Activated naive CD4-positive, alpha-beta T cell treated with anti-CD3 and anti-CD28 coated beads for 36 hours (primary cell): ENCODE measurements at regions not wholly inside any gene's neighbourhood (a gene's known extent, or its start where the extent isn't known, plus 50 kb on each side); places are given as distances from the start of the nearest gene placed in this dataset.
"Not testable (repeated sequence)": the region's sequence is repeated elsewhere in the genome, so short reads cannot be mapped to it uniquely, and the experiment has no call there.

Source experiments
- CTCF ChIA-PET: fragments of 350-600 bp; sonication (Branson Sonifier 250); formaldehyde crosslinking; loops from one replicate; lab custom pipeline; 2021; ENCODE audit warnings: antibody characterized with exemption; lab: Charles Lee
- DNase-seq: peaks from one replicate; pipeline ENCODE4 v3.0.0-alpha.2; 2020
- H3K27ac Mint-ChIP-seq: one replicate; pipeline ENCODE4 v1.8.0; 2021; ENCODE audit warnings: mild to moderate bottlenecking, mixed read lengths
- H3K27me3 Mint-ChIP-seq: one replicate; pipeline ENCODE4 v1.8.0; 2021; ENCODE audit warnings: low read depth, mixed read lengths
- H3K36me3 Mint-ChIP-seq: one replicate; pipeline ENCODE4 v1.8.0; 2021; ENCODE audit warnings: low read depth, mixed read lengths
- H3K4me1 Mint-ChIP-seq: one replicate; pipeline ENCODE4 v1.8.0; 2021; ENCODE audit warnings: low read depth, mixed read lengths
- H3K4me3 Mint-ChIP-seq: one replicate; pipeline ENCODE4 v1.8.0; 2021; ENCODE audit warnings: mild to moderate bottlenecking, moderate library complexity, mixed read lengths
- H3K9me3 Mint-ChIP-seq: one replicate; pipeline ENCODE4 v1.8.0; 2021; ENCODE audit warnings: mixed read lengths
- intact Hi-C: fragments of 100-400 bp; cut with micrococcal nuclease; formaldehyde crosslinking; loops from one replicate; pipeline ENCODE4 v1.15.1; 2023

- H3K9me3 Mint-ChIP-seq = no peaks in the 10 kb centered on the region
- peaks cover 36% of the 10 kb centered on the region for H3K4me1 Mint-ChIP-seq
- H3K4me3 Mint-ChIP-seq = no peak overlapping the region
- no peaks in the 10 kb centered on the region for H3K36me3 Mint-ChIP-seq
- no peak overlapping the region for H3K27ac Mint-ChIP-seq
- CTCF ChIA-PET = interaction anchor here (0.6 to 1.2 kb wide), 2 partner anchors 18 to 204 kb away, joined by 3 read pairs; partner anchors contain the start of gene ACKR3
- H3K27me3 Mint-ChIP-seq = peaks cover 5% of the 10 kb centered on the region
- intact Hi-C loops = no loop called here
- no peak for DNase-seq
Observed at GRCh38 chr2:236365258-236366048, 101.2 kb upstream of the ASB18 start.

DNA sequence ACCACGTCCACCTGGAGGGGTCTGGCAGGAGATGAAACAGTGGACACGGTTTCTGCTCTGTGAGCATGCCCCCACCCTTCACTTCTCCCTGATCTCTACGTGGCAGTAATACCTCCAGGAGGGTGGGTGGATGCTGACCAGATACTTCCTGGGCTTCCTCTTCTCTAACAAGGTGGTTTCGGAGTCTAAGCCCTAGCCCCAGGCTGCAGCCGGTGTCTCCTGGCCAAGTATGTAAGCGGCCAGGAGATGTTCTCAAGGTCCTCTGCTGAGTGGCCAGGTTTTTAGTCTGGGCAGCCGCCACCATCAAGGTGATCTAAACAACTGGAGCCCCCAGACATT lies 101.8 kb upstream of the ASB18 start:
- Mint-ChIP-seq H3K4me3 (no peak overlapping the region), H3K27me3 (peaks cover 5% of the 10 kb centered on the region), H3K36me3 (no peaks in the 10 kb centered on the region), H3K4me1 (peaks cover 36% of the 10 kb centered on the region), H3K27ac (no peak overlapping the region), H3K9me3 (no peaks in the 10 kb centered on the region)
- no peak for DNase-seq
- intact Hi-C loops = no loop called here
- CTCF ChIA-PET = interaction anchor here (0.6 to 1.2 kb wide), 2 partner anchors 18 to 204 kb away, joined by 3 read pairs; partner anchors contain the start of gene ACKR3

- Mint-ChIP-seq H3K27ac (no peak overlapping the region), H3K9me3 (no peaks in the 10 kb centered on the region), H3K4me1 (peaks cover 36% of the 10 kb centered on the region), H3K36me3 (no peaks in the 10 kb centered on the region), H3K4me3 (no peak overlapping the region), H3K27me3 (peaks cover 5% of the 10 kb centered on the region)
- CTCF ChIA-PET = interaction anchor here (0.6 to 1.2 kb wide), 2 partner anchors 19 to 203 kb away, joined by 3 read pairs; partner anchors contain the start of gene ACKR3
- intact Hi-C loops = no loop called here
- peak; percentile 17 for DNase-seq
Observed at GRCh38 chr2:236366397-236366796, 102.2 kb upstream of the ASB18 start.

DNA sequence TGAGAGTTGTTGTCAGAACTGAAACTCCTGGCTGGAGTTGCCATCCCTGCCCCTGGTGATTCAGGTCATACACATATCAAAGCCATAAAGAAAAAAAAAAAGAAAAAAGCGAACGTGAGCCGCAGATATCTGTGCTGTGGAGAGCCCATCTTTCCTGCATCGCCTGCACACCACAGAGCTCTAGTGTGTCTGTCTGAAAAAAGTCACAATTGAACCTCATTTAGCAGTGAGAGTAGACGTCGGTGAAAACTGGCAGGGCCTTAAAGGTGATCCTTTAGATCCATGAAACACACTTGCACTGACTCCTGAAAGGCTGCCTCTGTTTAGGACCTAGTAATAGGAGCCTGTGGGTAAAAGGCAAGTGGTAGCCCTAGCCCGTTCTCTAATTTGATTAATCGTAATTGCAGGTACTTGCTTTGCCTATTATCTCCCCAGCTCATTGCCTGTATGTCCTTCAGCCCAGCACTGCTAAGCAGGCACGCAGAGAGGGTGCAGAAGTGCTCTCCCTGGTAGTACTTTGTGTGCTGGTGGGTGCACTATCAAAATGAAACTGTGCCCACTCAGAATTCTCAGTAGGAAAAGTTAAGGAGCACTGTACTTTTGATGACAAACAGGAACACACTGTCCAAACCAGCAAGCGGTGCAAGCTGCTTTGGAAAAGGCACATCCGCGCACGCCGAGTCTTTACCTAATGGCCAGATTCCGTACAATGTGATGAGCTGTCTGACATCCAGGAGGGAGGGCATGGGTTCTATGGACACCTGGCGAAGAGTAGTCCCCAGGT lies 103.5 kb upstream of the ASB18 start:
- H3K27ac Mint-ChIP-seq = no peak overlapping the region
- CTCF ChIA-PET = no interaction called here
- H3K36me3 Mint-ChIP-seq = no peaks in the 10 kb centered on the region
- no peak overlapping the region for H3K4me3 Mint-ChIP-seq
- H3K9me3 Mint-ChIP-seq = no peaks in the 10 kb centered on the region
- no peak for DNase-seq
- H3K4me1 Mint-ChIP-seq = peaks cover 34% of the 10 kb centered on the region
- H3K27me3 Mint-ChIP-seq = peaks cover 5% of the 10 kb centered on the region
- intact Hi-C loops = no loop called here

DNA sequence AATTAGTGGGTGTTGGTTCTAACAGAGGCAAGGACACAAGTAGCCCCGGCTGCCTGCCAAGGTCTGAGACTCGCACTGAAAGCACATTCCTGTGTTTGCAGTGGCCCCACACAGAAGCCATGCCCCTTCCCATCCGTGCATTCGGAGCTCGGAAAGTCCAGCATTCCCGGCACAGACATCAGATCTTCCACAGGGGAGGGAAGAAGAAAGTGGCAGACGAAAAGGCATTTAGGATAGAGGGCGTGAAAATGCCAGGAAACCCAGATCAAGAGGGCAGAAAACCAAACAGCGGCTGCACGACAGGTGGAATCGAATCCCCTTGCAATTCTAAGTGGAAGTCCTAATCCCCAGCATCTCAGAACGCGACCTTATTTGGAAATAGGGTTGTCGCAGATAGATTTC lies 105.5 kb upstream of the ASB18 start:
- CTCF ChIA-PET = no interaction called here
- no peak for DNase-seq
- no peak overlapping the region for H3K4me3 Mint-ChIP-seq
- H3K4me1 Mint-ChIP-seq = peaks cover 34% of the 10 kb centered on the region
- H3K27ac Mint-ChIP-seq = no peak overlapping the region
- intact Hi-C loops = no loop called here
- H3K27me3 Mint-ChIP-seq = peaks cover 13% of the 10 kb centered on the region
- H3K36me3 Mint-ChIP-seq = no peaks in the 10 kb centered on the region
- no peaks in the 10 kb centered on the region for H3K9me3 Mint-ChIP-seq

DNA sequence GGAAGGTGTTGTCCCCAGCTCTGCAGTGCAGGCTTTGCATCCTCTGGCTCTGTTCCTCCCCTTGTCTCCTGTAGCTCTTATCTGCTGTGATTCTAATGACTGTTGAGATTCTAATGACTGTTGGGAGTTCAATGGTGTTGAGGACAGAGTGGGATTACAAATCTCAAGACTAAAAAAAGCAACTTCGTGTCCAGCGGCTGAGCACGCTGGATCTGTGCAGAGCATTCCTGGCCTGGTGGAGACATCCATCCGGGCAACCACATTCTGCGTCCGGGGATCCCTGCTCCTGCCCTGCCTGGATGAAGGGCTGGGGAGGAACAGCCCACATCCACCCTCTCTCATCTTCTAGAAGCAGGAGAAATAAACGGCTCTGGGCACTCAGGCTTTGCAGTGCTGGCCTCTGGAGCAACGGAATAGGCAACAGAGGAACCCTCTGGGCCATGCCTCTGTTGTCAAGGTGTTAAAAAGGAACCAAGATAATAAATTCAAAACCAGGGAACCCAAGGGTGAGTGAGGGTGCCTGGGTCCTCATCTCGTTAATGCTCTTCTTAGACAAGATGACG lies 106.7 kb upstream of the ASB18 start:
- intact Hi-C loops = no loop called here
- no peaks in the 10 kb centered on the region for H3K9me3 Mint-ChIP-seq

GRCh38 chr2:236375973-236376476 lies 111.8 kb upstream of the ASB18 start:
- CTCF ChIA-PET = no interaction called here
- no peak overlapping the region for H3K4me3 Mint-ChIP-seq
- intact Hi-C loops = no loop called here
- no peaks in the 10 kb centered on the region for H3K9me3 Mint-ChIP-seq
- peaks cover 20% of the 10 kb centered on the region for H3K27me3 Mint-ChIP-seq
- H3K4me1 Mint-ChIP-seq = peaks cover 2% of the 10 kb centered on the region
- no peak for DNase-seq
- H3K27ac Mint-ChIP-seq = no peak overlapping the region
- no peaks in the 10 kb centered on the region for H3K36me3 Mint-ChIP-seq

More for the DNA sequence above, 106.7 kb upstream of the ASB18 start:
- Mint-ChIP-seq H3K4me1 (peaks cover 23% of the 10 kb centered on the region), H3K36me3 (no peaks in the 10 kb centered on the region), H3K27me3 (peaks cover 16% of the 10 kb centered on the region), H3K27ac (no peak overlapping the region), H3K4me3 (no peak overlapping the region)
- CTCF ChIA-PET = no interaction called here
- DNase-seq = no peak

GRCh38 chr2:236376566-236377244 lies 112.5 kb upstream of the ASB18 start:
- Mint-ChIP-seq H3K4me3 (no peak overlapping the region), H3K27me3 (peaks cover 20% of the 10 kb centered on the region), H3K36me3 (no peaks in the 10 kb centered on the region), H3K9me3 (no peaks in the 10 kb centered on the region), H3K27ac (no peak overlapping the region), H3K4me1 (peaks cover 2% of the 10 kb centered on the region)
- no peak for DNase-seq
- CTCF ChIA-PET = no interaction called here
- intact Hi-C loops = no loop called here

DNA sequence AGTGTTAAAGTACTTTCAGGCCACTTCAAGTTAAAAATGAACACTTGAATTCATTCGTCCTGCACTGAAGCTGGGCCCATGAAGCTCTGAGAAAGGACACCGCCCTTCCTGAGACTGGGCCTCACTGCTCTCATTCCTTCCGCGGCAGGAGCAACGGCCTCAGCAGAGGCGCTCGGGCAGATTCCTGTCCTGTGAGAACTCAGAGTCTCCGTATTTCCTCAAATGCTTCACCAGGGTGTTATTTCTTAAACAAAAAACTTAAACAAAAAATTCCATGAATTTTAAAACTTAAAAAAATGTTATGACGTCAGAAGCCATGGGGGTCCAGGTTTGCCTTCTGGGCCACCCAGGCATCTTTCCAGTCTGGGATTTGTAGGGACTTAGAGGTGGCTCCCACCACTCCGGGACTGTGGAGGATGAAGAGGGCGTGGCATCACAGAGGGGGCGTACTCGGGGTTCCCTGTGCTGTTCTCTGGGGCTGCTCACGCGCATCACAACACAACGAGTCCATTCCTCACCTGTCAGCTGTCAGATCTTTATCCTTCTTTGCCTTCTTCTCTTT lies 115.9 kb upstream of the ASB18 start:
- peaks cover under 1% of the 10 kb centered on the region for H3K4me1 Mint-ChIP-seq
- CTCF ChIA-PET = interaction anchor here (1.0 kb wide), 1 partner anchor 27 kb away, joined by 3 read pairs; no protein-coding TSS in a partner anchor
- intact Hi-C loops = no loop called here
- H3K27ac Mint-ChIP-seq = no peak overlapping the region
- H3K36me3 Mint-ChIP-seq = no peaks in the 10 kb centered on the region
- no peak for DNase-seq
- H3K27me3 Mint-ChIP-seq = peaks cover 13% of the 10 kb centered on the region
- no peaks in the 10 kb centered on the region for H3K9me3 Mint-ChIP-seq
- no peak overlapping the region for H3K4me3 Mint-ChIP-seq

DNA sequence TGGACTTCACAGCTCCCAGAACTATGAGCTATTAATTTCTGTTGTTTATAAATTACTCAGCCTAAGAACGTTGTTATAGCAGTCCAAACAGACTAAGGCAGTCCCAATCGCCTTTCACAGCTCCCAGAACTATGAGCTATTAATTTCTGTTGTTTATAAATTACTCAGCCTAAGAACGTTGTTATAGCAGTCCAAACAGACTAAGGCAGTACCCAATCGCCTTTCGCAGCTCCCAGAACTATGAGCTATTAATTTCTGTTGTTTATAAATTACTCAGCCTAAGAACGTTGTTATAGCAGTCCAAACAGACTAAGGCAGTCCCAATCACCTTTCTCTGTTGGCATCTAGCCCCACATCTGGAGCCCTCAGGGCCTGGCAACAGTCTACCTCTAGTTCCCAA lies 117.0 kb upstream of the ASB18 start:
- not testable (repeated sequence) for H3K27ac Mint-ChIP-seq

GRCh38 chr2:236389284-236390216 lies 125.3 kb upstream of the ASB18 start:
- H3K9me3 Mint-ChIP-seq, CTCF ChIA-PET, H3K36me3 Mint-ChIP-seq, DNase-seq, H3K27me3 Mint-ChIP-seq, H3K4me3 Mint-ChIP-seq, H3K4me1 Mint-ChIP-seq, H3K27ac Mint-ChIP-seq, intact Hi-C loops: not testable (repeated sequence)

More for the DNA sequence above, 117.0 kb upstream of the ASB18 start:
- H3K4me1 Mint-ChIP-seq, H3K9me3 Mint-ChIP-seq, H3K27me3 Mint-ChIP-seq, H3K4me3 Mint-ChIP-seq, CTCF ChIA-PET, DNase-seq, intact Hi-C loops, H3K36me3 Mint-ChIP-seq: not testable (repeated sequence)
